ENCODE measurements at regions not wholly inside any gene's neighbourhood (a gene's known extent, or its start where the extent isn't known, plus 50 kb on each side); places are given as distances from the start of the nearest gene placed in this dataset.

DNA sequence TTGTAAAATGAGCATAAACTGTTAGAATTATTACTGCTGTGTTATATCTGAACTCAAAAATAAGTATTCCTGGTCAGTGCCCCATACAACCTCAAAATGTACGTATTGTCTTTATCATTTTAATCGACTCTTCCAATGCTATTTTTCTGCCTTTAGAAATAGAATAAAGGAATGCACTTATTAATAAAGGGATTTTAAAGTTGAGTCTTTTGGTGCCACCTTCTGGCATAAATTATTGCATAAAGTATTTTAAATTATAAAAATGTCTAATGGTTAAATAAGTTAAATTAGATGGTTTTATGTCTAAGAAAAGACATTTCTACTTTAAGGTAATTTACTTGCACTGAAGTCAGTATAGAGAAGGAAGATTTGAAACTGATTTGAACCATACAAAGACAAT lies 424.0 kb upstream of the NDST4 start:
- TF ChIP-seq, protein P1, sequence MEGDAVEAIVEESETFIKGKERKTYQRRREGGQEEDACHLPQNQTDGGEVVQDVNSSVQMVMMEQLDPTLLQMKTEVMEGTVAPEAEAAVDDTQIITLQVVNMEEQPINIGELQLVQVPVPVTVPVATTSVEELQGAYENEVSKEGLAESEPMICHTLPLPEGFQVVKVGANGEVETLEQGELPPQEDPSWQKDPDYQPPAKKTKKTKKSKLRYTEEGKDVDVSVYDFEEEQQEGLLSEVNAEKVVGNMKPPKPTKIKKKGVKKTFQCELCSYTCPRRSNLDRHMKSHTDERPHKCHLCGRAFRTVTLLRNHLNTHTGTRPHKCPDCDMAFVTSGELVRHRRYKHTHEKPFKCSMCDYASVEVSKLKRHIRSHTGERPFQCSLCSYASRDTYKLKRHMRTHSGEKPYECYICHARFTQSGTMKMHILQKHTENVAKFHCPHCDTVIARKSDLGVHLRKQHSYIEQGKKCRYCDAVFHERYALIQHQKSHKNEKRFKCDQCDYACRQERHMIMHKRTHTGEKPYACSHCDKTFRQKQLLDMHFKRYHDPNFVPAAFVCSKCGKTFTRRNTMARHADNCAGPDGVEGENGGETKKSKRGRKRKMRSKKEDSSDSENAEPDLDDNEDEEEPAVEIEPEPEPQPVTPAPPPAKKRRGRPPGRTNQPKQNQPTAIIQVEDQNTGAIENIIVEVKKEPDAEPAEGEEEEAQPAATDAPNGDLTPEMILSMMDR (IDR thresholded peaks at IDR 0.05): peak in 3 of 5 experiments; percentile 9 to 27 (median 14)
- TF ChIP-seq POLR2A (IDR thresholded peaks at IDR 0.05): no peak
- TF ChIP-seq EP300 (IDR thresholded peaks at IDR 0.05; ENCODE audit: low read depth): no peak

Measured in transverse colon (tissue), 3 donors.